ENCODE measurements at regions not wholly inside any gene's neighbourhood (a gene's known extent, or its start where the extent isn't known, plus 50 kb on each side); places are given as distances from the start of the nearest gene placed in this dataset.

DNA sequence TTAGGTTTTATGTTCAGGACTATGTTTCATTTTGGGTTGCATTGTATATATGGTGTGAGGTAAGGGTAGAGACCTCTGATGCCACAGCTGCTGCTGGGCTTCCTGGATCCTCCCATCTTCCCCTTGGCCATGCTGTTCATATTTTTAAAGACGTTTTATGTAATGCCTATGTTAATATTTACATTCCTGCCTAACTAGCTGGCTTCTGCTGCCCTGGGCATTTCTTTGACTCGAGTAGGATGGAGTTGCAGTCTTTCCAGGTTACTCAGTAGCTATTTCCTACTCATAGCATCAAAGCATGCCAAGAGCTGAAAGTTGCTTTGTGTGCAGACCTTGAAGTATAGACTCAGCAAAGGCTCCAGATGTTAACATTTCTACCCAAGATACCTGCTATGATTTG lies 220.5 kb upstream of the CADM1 start:
- no peaks in the 10 kb centered on the region for H3K9me3 ChIP-seq
- H3K4me1 ChIP-seq = peaks cover 0 to 5% (median 2%) of the 10 kb centered on the region in 4 donors
- intact Hi-C loops (cut with DNase I) = no loop called here
- no peaks in the 10 kb centered on the region for H3K36me3 ChIP-seq
- DNase-seq = no peak
- H3K4me3 ChIP-seq = no peak overlapping the region
- H3K27me3 ChIP-seq = no peaks in the 10 kb centered on the region
- TF ChIP-seq POLR2A (IDR thresholded peaks at IDR 0.05) = no peak
- no peak for TF ChIP-seq EP300 (IDR thresholded peaks at IDR 0.05)
- TF ChIP-seq POLR2AphosphoS5 (IDR thresholded peaks at IDR 0.05) = no peak
- TF ChIP-seq, protein P1, sequence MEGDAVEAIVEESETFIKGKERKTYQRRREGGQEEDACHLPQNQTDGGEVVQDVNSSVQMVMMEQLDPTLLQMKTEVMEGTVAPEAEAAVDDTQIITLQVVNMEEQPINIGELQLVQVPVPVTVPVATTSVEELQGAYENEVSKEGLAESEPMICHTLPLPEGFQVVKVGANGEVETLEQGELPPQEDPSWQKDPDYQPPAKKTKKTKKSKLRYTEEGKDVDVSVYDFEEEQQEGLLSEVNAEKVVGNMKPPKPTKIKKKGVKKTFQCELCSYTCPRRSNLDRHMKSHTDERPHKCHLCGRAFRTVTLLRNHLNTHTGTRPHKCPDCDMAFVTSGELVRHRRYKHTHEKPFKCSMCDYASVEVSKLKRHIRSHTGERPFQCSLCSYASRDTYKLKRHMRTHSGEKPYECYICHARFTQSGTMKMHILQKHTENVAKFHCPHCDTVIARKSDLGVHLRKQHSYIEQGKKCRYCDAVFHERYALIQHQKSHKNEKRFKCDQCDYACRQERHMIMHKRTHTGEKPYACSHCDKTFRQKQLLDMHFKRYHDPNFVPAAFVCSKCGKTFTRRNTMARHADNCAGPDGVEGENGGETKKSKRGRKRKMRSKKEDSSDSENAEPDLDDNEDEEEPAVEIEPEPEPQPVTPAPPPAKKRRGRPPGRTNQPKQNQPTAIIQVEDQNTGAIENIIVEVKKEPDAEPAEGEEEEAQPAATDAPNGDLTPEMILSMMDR (IDR thresholded peaks at IDR 0.05) = no peak
- no peak overlapping the region for H3K27ac ChIP-seq
- WGBS, 2 donors = 11 to 46% methylated on average over 2 of the region's 2 CpGs

DNA sequence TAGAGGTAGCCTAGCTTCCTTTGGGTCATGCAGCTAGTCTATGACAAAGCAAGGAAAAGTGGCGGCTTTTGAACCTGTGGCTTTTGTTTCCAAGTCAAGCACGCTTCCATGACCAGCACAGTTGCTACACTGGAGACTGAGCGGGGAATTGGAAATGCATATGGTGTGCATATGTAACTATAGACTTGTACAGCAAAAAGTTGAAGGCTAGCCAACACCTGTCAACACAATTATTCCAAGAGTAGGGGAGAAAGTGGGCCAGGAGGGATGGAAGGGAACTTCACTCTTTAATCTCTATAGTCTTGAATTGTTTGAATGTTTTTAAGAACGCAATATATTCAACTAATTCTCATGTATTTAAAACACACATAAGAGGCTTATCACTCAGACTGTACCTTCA lies 218.5 kb upstream of the CADM1 start:
- Histone ChIP-seq H3K9me3 (no peaks in the 10 kb centered on the region), H3K36me3 (no peaks in the 10 kb centered on the region), H3K27me3 (no peaks in the 10 kb centered on the region), H3K4me3 (no peak overlapping the region), H3K27ac (no peak overlapping the region), H3K4me1 (peaks cover 0 to 5% (median 2%) of the 10 kb centered on the region in 4 donors)
- DNase-seq = peak; percentile 21
- intact Hi-C loops (cut with DNase I) = no loop called here
- TF ChIP-seq EP300 (IDR thresholded peaks at IDR 0.05) (no peak), POLR2A (IDR thresholded peaks at IDR 0.05) (no peak)
- 90 to 92% methylated on average over 4 of the region's 4 CpGs for WGBS, 2 donors

DNA sequence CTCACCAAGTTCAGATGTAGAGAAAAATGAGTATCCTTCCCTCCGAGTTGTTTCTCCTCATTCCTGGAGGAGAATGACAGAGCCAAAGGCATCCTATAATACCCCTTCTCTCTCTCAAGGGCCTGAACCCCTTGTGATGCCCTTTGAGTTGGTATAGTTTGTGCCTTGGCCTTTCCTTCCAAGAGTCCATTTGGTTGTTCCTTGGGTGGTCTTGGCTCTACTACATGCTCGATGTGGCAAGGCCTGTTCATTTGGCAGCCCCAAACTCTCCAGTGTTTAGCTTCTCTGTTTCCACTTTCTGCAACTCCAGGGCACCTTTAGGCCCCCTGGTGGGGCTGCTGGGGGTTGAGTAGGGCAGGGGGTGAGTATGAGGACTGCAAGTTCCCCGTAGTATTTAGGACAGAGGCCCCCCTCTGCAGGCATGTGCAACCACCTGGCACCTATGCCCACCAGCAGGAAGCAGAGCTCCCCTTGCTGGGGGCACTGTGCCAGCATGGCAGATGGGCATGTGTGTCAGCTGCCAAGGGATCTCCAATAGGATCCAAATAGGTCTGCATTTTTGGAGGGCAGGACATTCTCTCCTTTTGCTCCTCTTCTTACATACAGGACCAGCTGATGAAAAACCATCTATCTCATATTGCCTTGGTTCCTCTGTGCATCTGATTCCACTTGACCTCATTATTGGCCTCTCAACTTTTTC lies 217.2 kb upstream of the CADM1 start:
- WGBS, 2 donors = 79 to 84% methylated on average over 3 of the region's 3 CpGs
- TF ChIP-seq, protein P1 (IDR thresholded peaks at IDR 0.05) = no peak
- TF ChIP-seq POLR2A (IDR thresholded peaks at IDR 0.05) (no peak), EP300 (IDR thresholded peaks at IDR 0.05) (no peak), POLR2AphosphoS5 (IDR thresholded peaks at IDR 0.05) (no peak)
- Histone ChIP-seq H3K27me3 (no peaks in the 10 kb centered on the region), H3K4me1 (peaks cover 0 to 12% (median 6%) of the 10 kb centered on the region in 4 donors), H3K9me3 (no peaks in the 10 kb centered on the region), H3K36me3 (no peaks in the 10 kb centered on the region), H3K27ac (no peak overlapping the region), H3K4me3 (no peak overlapping the region)
- peak; percentile 44 for DNase-seq
- intact Hi-C loops (cut with DNase I) = no loop called here

DNA sequence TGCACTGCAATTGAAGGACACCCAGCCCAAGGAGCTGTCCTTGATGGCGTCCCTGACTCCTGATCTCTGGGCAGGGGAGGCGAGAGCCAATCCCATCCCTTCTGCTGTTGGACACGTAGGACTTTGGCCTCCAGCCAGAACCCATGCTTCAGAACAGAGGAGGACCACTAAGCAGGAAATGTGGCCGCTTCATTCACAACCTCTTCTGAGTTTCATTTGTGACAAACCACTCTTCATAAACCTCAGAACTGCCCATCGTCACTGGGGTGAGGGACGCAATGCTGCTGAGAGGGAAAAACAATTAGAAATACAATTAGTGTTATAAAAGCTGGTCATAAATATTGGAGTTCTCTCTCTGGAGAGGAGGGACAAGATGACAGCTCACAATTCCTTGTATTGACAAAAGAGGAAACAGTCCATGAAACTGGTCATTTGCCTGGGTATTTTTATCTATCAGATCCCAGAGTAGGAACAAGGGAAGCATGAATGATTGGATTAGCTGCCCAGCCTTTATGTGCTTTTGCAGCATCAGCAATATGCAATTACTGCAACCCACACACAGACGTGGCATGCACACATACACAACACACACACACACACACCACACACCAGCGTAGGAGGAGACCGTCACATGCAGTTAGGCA lies 216.5 kb upstream of the CADM1 start:
- peak; percentile 56 for DNase-seq
- Histone ChIP-seq H3K27me3 (peaks cover 0 to 5% (median 0%) of the 10 kb centered on the region in 3 donors), H3K4me3 (no peak overlapping the region), H3K36me3 (no peaks in the 10 kb centered on the region), H3K27ac (no peak overlapping the region), H3K9me3 (no peaks in the 10 kb centered on the region), H3K4me1 (peaks cover 0 to 16% (median 7%) of the 10 kb centered on the region in 4 donors)
- 49 to 71% methylated on average over 9 of the region's 9 CpGs for WGBS, 2 donors
- intact Hi-C loops (cut with DNase I) = no loop called here
- TF ChIP-seq POLR2A (IDR thresholded peaks at IDR 0.05) (no peak), EP300 (IDR thresholded peaks at IDR 0.05) (no peak), POLR2AphosphoS5 (IDR thresholded peaks at IDR 0.05) (no peak)
- TF ChIP-seq, protein P1 (IDR thresholded peaks at IDR 0.05) = no peak

DNA sequence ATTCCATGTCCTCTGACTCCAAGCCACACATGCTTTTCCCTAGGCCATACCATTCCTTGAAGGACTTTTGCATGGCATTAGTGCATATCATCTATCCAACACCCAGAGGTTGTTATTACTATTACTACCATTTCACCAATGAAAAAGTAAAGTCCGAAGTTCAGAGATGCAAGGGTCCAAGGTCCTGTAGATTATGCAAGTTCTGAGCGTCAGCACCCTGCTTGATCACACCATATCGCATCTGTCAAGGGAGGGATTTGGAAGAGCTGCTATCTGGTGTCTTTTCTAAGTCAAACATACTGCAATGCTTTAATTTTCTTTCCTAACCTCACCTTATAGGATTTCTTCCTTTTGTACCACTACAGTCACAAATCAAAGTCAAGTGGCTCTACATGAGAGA lies 214.7 kb upstream of the CADM1 start:
- no peak for TF ChIP-seq EP300 (IDR thresholded peaks at IDR 0.05)
- TF ChIP-seq, protein P1 (IDR thresholded peaks at IDR 0.05) = no peak
- no peak for TF ChIP-seq POLR2AphosphoS5 (IDR thresholded peaks at IDR 0.05)
- TF ChIP-seq POLR2A (IDR thresholded peaks at IDR 0.05) = no peak
- WGBS, 2 donors = 71 to 88% methylated on average over 3 of the region's 3 CpGs
- H3K9me3 ChIP-seq = no peaks in the 10 kb centered on the region
- intact Hi-C loops (cut with DNase I) = no loop called here
- H3K36me3 ChIP-seq = no peaks in the 10 kb centered on the region
- no peak overlapping the region for H3K4me3 ChIP-seq
- no peak for DNase-seq
- peaks cover 0 to 5% (median 0%) of the 10 kb centered on the region in 3 donors for H3K27me3 ChIP-seq
- H3K4me1 ChIP-seq = peaks cover 0 to 11% (median 5%) of the 10 kb centered on the region in 4 donors
- H3K27ac ChIP-seq = no peak overlapping the region
